CD14-positive monocyte (primary cell): ENCODE measurements at regions not wholly inside any gene's neighbourhood (a gene's known extent, or its start where the extent isn't known, plus 50 kb on each side); places are given as distances from the start of the nearest gene placed in this dataset.

Experiments
- DNase-seq, 3 donors: peaks; one replicate each; pipeline ENCODE4 v3.0.0-alpha.2; 2011 to 2022
- H2AFZ ChIP-seq: 2 replicates; pipeline ENCODE4 v1.6.0; 2012; ENCODE audit warnings: mild to moderate bottlenecking, low read depth, low read length, inconsistent platforms; ENCODE audit not compliant: insufficient read depth, poor library complexity, severe bottlenecking
- H3K27ac ChIP-seq, 2 donors: 1 replicate in 1 of 2; 2 replicates in 1 of 2; pipeline ENCODE4 v1.5.1; 2012 to 2013; ENCODE audit warnings: low read length in 2 of 2, control low read depth in 1 of 2, inconsistent platforms in 1 of 2, low read depth in 1 of 2, mild to moderate bottlenecking in 1 of 2
- H3K27me3 ChIP-seq, 2 donors: one replicate each; pipeline versions ENCODE4 v1.6.0 to v1.6.1; 2011 to 2013; ENCODE audit warnings: low read length in 2 of 2; ENCODE audit not compliant: control insufficient read depth in 2 of 2, insufficient read depth in 2 of 2
- H3K36me3 ChIP-seq, 2 donors: replicated peaks in 1 of 2; 1 replicate in 1 of 2; 2 replicates in 1 of 2; pipeline versions ENCODE4 v1.5.1 to v1.6.1; 2012 to 2013; ENCODE audit warnings: low read length in 2 of 2, control low read depth in 1 of 2, inconsistent platforms in 1 of 2, mild to moderate bottlenecking in 1 of 2; ENCODE audit not compliant: insufficient read depth in 2 of 2, control insufficient read depth in 1 of 2
- H3K4me1 ChIP-seq, 2 donors: 1 replicate in 1 of 2; 2 replicates in 1 of 2; pipeline versions ENCODE4 v1.5.1 to v1.6.1; 2012 to 2013; ENCODE audit warnings: low read length in 2 of 2, control low read depth in 1 of 2, inconsistent platforms in 1 of 2, mild to moderate bottlenecking in 1 of 2, moderate library complexity in 1 of 2; ENCODE audit not compliant: insufficient read depth in 2 of 2, control insufficient read depth in 1 of 2
- H3K4me2 ChIP-seq: replicated peaks from 2 replicates; pipeline ENCODE3; 2012; ENCODE audit warnings: low read length, moderate library complexity, mild to moderate bottlenecking; ENCODE audit not compliant: poor library complexity, severe bottlenecking; ENCODE audit errors: extremely low read depth
- H3K4me3 ChIP-seq, 3 experiments: fragments of 200-600 bp in 1 of 3; sonication (generic) in 1 of 3; replicated peaks in 1 of 3; 1 replicate in 2 of 3; 2 replicates in 1 of 3; pipeline ENCODE4 v1.5.1; 2011 to 2013; ENCODE audit warnings: low read length in 3 of 3, mild to moderate bottlenecking in 3 of 3, control low read depth in 2 of 3, low read depth in 2 of 3, inconsistent platforms in 1 of 3, moderate library complexity in 1 of 3
- H3K79me2 ChIP-seq: 2 replicates; pipeline ENCODE4 v1.6.0; 2012; ENCODE audit warnings: mild to moderate bottlenecking, control low read depth, inconsistent platforms, low read length, moderate library complexity; ENCODE audit not compliant: insufficient read depth
- H3K9ac ChIP-seq: 2 replicates; pipeline ENCODE4 v1.6.0; 2017; ENCODE audit warnings: low read length, mild to moderate bottlenecking; ENCODE audit not compliant: insufficient read depth, poor library complexity, severe bottlenecking
- H3K9me3 ChIP-seq, 2 donors: replicated peaks in 1 of 2; 1 replicate in 1 of 2; 2 replicates in 1 of 2; pipeline versions ENCODE4 v1.5.1 to v1.6.1; 2012 to 2013; ENCODE audit warnings: low read length in 2 of 2, control low read depth in 1 of 2; ENCODE audit not compliant: control insufficient read depth in 1 of 2, insufficient read depth in 1 of 2
- H4K20me1 ChIP-seq: 2 replicates; pipeline ENCODE4 v1.6.0; 2012; ENCODE audit warnings: mild to moderate bottlenecking, low read length, control low read depth, moderate library complexity; ENCODE audit not compliant: insufficient read depth
- H3K27ac Mint-ChIP-seq, 7 donors: one replicate each; pipeline ENCODE4 v1.8.0; 2020; ENCODE audit warnings: mild to moderate bottlenecking in 7 of 7, mixed read lengths in 7 of 7, moderate library complexity in 6 of 7, inconsistent platforms in 2 of 7
- H3K27me3 Mint-ChIP-seq, 3 donors: one replicate each; pipeline ENCODE4 v1.8.0; 2021 to 2022; ENCODE audit warnings: low read depth in 3 of 3, mild to moderate bottlenecking in 3 of 3, mixed read lengths in 3 of 3, moderate library complexity in 3 of 3, inconsistent platforms in 1 of 3
- H3K36me3 Mint-ChIP-seq, 2 donors: one replicate each; pipeline ENCODE4 v1.8.0; 2020; ENCODE audit warnings: mixed read lengths in 2 of 2, inconsistent platforms in 1 of 2, mild to moderate bottlenecking in 1 of 2
- H3K4me1 Mint-ChIP-seq: one replicate; pipeline ENCODE4 v1.8.0; 2020; ENCODE audit warnings: mild to moderate bottlenecking, mixed read lengths
- H3K4me3 Mint-ChIP-seq, 2 donors: one replicate each; pipeline ENCODE4 v1.8.0; 2020; ENCODE audit warnings: mild to moderate bottlenecking in 2 of 2, mixed read lengths in 2 of 2, moderate library complexity in 1 of 2
- H3K9me3 Mint-ChIP-seq, 7 donors: one replicate each; pipeline ENCODE4 v1.8.0; 2020 to 2022; ENCODE audit warnings: mixed read lengths in 7 of 7, mild to moderate bottlenecking in 6 of 7, moderate library complexity in 6 of 7, inconsistent platforms in 2 of 7
- CTCF ChIP-seq: fragments of 200-600 bp; IDR thresholded peaks from one replicate; pipeline ENCODE4 v1.8.0; 2022; ENCODE audit warnings: antibody characterized with exemption, mild to moderate bottlenecking
- WGBS: methylation state at CpG from one replicate; pipeline ENCODE4 v1.1.5; 2013; ENCODE audit warnings: missing lambda C conversion rate; ENCODE audit not compliant: insufficient coverage; 5-methylcytosine and 5-hydroxymethylcytosine counted together
- intact Hi-C, 2 donors: fragments of 100-400 bp; cut with micrococcal nuclease; formaldehyde crosslinking; loops; one replicate each; pipeline versions ENCODE4 v1.15.0 to v1.15.1; 2023

- Mint-ChIP-seq H3K9me3 (peaks cover 0 to 2% (median 0%) of the 10 kb centered on the region in 7 donors), H3K27ac (no peak overlapping the region), H3K27me3 (peaks cover 15 to 45% (median 31%) of the 10 kb centered on the region in 3 donors), H3K4me3 (no peak overlapping the region), H3K36me3 (no peaks in the 10 kb centered on the region), H3K4me1 (peaks cover 7% of the 10 kb centered on the region)
- H3K27ac ChIP-seq = no peak overlapping the region
- H3K9me3 ChIP-seq = no peaks in the 10 kb centered on the region
- no peaks in the 10 kb centered on the region for H3K79me2 ChIP-seq
- no peak overlapping the region for H3K9ac ChIP-seq
- H3K4me2 ChIP-seq = no peak overlapping the region
- DNase-seq = no peak
- no peaks in the 10 kb centered on the region for H3K4me1 ChIP-seq
- H3K36me3 ChIP-seq = no peaks in the 10 kb centered on the region
- intact Hi-C loops = no loop called here
- H3K4me3 ChIP-seq = no peak overlapping the region
- TF ChIP-seq CTCF = no peak
- H4K20me1 ChIP-seq = no peaks in the 10 kb centered on the region
- no peak overlapping the region for H2AFZ ChIP-seq
- WGBS = 76% methylated on average over 4 of the region's 4 CpGs
- H3K27me3 ChIP-seq = peaks cover 17 to 19% of the 10 kb centered on the region in 2 donors
Measured at GRCh38 chr10:129375171-129375570, 91.9 kb upstream of the MGMT start.

- no peak for DNase-seq
- H3K4me1 ChIP-seq = no peaks in the 10 kb centered on the region
- H3K27me3 ChIP-seq = peaks cover 15 to 18% of the 10 kb centered on the region in 2 donors
- no peak overlapping the region for H3K9ac ChIP-seq
- no peak overlapping the region for H3K4me2 ChIP-seq
- no peak overlapping the region for H3K27ac ChIP-seq
- no peaks in the 10 kb centered on the region for H3K9me3 ChIP-seq
- Mint-ChIP-seq H3K36me3 (no peaks in the 10 kb centered on the region), H3K4me3 (no peak overlapping the region), H3K27ac (no peak overlapping the region), H3K9me3 (peaks cover 0 to 2% (median 0%) of the 10 kb centered on the region in 7 donors), H3K4me1 (peaks cover 7% of the 10 kb centered on the region), H3K27me3 (peaks cover 15 to 43% (median 31%) of the 10 kb centered on the region in 3 donors)
- no peaks in the 10 kb centered on the region for H3K36me3 ChIP-seq
- intact Hi-C loops = no loop called here
- no peaks in the 10 kb centered on the region for H3K79me2 ChIP-seq
- no peak for TF ChIP-seq CTCF
- no peaks in the 10 kb centered on the region for H4K20me1 ChIP-seq
- H2AFZ ChIP-seq = no peak overlapping the region
- H3K4me3 ChIP-seq = no peak overlapping the region
- 96% methylated on average over 5 of the region's 9 CpGs for WGBS
Measured at GRCh38 chr10:129375912-129376311, 91.1 kb upstream of the MGMT start.
